Islet of Langerhans (tissue), 1 donor: ENCODE measurements at regions not wholly inside any gene's neighbourhood (a gene's known extent, or its start where the extent isn't known, plus 50 kb on each side); places are given as distances from the start of the nearest gene placed in this dataset.

ENCODE experiments used
- FAIRE-seq: peaks from one replicate; lab custom pipeline; 2011; peaks lifted over from hg19 to GRCh38; lab: Jason Lieb, UNC

DNA sequence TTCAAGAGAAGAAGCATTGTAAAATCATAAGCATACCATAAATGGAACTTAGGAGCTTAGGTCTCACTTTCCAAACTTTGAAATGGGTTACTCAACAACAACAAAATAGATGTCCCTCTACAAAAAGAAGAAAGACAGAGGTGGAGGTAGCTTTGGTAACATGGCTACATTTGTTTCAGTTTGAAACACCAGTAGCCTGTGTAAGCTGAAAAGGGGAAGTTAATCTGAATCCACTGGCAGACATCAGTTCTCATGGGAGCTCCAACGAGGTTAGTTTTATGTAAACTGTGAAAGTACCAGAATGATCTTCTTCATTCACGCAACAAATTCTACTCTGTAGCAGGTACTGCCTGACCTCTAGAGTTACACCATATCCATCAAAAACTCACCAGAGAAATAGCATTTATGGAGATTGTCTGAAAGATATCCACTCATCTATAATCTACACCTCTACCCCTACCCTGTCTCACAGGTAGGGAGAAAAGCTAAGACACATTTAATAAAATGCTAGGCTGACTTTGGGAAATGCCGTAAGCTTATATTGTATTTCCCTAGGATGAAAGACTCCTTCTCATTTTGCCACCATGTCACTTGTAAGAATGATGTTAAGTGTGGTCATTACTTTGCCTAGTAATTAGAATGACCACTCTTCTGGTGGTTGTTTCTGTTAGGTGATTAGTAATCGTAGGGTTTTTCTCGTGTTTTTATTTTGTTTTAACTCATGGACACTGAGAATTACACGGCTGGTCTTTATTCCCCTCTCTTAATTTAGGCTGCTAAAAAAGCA is 224.1 kb downstream of the ASCL1 start:
- no peak for FAIRE-seq

- no peak for FAIRE-seq
Observed at GRCh38 chr12:103182299-103182698, 224.8 kb downstream of the ASCL1 start.

- FAIRE-seq, result no peak
Observed at GRCh38 chr12:103196467-103196866, 239.0 kb downstream of the ASCL1 start.

DNA sequence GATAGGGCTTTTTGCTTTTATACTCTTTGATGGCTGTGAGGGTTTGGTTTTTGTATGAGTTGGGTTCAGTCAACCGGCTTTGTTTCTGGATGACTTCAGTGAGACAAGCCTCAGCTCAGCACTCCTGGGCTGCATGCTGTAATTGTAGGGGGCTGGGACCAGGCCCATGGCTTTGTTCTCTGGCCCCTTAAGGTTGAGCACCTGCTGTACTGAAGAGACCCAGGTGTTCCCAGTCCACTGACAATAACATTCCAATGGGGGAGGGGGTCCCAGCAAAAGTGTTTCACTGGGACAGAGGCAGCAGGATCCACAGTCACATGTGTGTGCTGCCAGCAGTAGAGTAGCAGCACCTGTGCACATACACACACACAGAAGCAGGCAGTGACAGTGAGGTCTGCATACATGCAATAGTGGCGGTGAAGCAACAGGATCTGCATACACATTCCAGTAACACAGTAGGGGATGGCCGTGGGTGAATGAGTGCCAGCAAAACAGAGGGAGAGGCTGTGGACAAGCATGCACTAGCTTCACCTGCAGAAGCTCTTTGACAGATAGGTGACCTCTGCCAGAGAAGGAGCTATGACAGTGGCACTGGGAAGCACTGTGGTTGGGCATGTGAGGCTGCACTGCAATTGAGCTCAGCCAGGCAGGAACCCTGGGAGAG is 240.4 kb downstream of the ASCL1 start:
- no peak for FAIRE-seq

GRCh38 chr12:103198499-103198898 is 241.0 kb downstream of the ASCL1 start:
- no peak for FAIRE-seq

DNA sequence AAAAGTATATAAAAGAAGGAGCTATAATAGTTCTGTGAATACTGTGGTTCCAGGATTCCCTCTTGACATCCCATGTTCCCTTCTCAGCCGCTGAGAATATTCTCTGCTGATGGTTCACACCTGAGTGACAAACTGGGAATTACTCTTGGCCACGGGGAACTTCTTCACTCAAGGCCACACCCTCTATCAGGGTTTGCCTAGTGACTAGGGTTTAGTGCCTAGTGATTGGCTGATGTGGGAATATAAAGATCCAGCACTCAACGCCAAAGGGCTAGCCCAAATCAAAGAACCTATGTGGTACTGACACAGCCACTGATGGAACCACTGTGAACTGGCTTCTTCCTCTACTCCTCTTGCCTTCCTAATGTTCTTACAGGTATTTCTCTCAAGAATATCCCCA is 248.4 kb downstream of the ASCL1 start:
- FAIRE-seq, result no peak

DNA sequence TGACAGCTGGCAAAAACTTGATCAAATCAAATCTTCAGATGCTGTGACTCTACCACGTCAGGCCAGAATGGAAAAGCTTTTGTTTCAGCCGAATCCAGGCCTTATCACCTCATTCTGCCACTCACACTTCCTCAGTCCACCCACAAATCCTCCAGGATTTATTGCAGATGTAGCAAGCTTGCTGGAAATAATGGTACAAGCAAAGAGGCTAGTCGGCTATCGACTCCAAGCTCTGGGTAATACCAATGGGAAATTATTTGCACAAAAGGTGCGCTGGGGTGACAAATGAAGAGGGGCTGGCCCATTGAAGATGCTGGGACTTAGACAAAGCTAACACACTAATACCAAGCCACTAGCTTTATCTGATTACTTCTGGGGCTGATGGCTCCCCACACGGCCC is 250.5 kb downstream of the ASCL1 start:
- FAIRE-seq, result no peak

DNA sequence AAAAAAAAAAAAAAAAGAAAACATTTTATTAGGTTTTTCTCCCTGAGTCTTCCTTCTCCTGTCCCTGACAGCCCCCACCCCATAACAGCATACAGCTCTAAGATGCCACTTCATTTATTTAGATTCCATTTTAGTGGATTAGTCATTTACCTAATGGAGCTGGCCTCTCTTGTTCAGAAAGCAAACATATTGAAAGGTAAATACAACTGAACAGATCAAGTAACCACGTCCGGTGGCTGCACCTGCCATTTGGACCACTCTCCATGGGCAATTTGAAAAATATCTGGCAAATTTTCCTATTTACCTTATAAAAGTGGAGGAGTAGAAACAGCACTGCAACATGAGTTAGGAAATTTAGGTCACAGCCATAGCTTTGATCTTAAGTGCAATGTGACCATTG is 254.6 kb downstream of the C12orf42 start:
- peak; percentile 99 for FAIRE-seq

DNA sequence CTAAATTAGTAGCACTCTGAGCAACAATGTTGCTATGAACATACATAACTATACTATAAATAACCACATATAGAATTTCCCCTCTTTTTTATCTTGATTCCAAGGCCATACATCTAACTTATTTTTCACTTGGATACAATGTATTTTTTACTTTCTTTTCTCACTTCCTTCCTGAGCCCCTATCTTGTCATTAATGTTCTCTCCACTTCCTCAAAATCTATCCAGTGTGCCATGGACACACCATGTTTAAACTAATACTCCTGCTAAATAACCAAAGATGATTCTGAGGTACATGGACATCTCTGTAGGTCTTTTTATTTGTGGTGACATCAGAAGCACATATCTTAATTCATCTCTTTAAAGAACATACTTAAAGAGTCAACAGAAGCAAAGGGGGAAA is 251.2 kb downstream of the C12orf42 start:
- no peak for FAIRE-seq

- FAIRE-seq, result no peak
Observed at GRCh38 chr12:103247531-103247930, 248.2 kb downstream of the C12orf42 start.

DNA sequence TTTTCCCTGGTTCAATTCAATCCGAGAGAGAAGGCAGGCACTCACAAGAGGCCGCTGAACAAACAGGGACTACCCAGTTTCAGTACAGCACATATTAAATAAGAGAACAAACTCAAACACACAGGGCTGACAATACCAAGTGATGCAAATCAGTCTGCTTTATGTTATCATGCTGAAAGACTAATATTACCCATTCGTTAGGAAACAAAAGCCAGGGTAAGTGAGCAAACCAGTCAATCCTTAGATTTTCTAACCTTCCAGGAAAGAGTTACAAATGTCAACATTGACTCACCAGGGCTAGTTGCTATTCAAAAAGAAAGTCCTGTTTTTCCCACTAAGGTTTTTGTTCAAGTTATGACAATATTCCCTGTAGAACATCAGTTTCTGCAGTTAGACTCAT is 246.2 kb downstream of the C12orf42 start:
- FAIRE-seq, result peak; percentile 79

GRCh38 chr12:103250487-103250886 is 245.3 kb downstream of the C12orf42 start:
- no peak for FAIRE-seq
